ENCODE measurements at regions not wholly inside any gene's neighbourhood (a gene's known extent, or its start where the extent isn't known, plus 50 kb on each side); places are given as distances from the start of the nearest gene placed in this dataset.
"Not testable (repeated sequence)": the region's sequence is repeated elsewhere in the genome, so short reads cannot be mapped to it uniquely, and the experiment has no call there.

DNA sequence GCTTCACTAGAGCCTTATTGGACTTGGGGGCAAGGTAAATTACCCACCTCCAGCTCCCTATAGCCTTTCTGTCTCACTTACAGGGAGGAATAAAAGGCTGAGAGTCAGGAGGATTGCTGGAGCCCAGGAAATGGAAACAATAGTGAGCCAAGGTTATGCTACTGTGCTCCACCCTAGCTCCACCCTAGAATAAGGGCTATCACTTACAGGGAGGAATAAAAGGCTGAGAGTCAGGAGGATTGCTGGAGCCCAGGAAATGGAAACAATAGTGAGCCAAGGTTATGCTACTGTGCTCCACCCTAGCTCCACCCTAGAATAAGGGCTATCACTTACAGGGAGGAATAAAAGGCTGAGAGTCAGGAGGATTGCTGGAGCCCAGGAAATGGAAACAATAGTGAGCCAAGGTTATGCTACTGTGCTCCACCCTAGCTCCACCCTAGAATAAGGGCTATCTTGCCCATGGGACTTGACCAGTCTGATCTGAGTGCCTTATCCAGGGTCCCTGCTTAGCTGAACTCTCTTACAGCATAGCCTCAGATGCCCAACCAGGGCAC is 150.6 kb upstream of the UGT8 start:
- not testable (repeated sequence) for DNase-seq (ENCODE audit: low read depth)

DNA sequence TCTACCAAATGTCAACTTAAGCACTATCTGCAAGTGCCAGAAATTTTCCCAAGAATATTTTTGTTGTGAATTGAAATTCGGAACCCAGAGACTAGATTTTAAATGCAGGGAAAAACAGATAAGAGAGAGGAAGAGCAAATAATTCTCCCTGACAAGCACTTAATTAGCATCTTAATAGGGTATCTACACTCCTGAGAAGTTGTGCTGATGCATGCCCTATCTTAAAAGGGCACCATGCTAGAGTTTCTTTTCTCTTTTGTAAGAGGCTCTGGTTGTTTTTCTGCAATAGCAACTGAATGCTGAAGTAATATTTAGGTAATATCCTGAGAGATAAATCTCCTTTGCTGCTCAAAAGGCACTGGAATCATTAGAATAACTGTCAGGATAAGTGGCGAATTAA is 139.9 kb upstream of the UGT8 start:
- no peak for DNase-seq (ENCODE audit: low read depth)

DNA sequence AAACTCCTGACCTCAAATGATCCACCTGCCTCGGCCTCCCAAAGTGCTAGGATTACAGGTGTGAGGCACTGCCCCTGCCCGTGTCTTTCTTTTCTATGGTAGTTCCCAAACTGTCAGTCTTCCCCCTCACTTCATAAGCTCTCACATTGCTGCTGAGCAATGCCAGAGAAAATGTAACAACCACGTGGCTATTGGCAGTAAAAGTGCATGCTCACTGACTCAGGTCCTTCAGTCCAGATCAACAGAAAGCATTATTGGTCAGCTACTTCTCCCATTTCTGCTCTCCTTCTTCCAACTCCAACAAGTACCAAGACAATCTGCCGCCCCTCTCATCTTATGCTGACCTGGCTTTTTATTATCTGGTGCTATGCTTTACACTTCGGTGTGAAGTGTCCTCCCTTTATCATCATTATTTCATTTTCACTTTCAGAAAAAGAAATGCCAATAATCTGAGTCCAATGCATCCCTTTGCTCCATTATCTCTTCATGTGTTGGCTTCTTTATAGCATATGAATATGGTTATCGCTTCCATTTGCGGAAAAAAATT is 133.8 kb upstream of the UGT8 start:
- DNase-seq (ENCODE audit: low read depth) = no peak

DNA sequence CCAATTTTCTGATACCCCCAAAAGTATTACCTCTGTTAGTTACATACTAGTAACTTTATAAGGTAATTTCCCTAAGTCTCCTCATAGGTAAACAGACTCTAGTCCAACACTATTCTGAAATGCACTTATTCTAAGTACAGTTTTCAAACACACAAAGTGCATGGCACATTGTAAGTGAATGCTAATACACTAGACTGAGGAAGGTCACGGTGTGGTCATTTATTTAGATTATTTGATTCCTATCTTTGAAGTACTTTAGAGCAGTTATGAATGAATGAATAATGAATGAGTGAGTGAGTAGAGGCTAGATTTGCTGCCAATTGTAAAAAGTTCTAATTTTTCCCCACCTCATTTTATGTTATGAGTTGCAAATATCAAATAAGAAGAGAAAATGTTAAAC is 132.8 kb upstream of the UGT8 start:
- no peak for DNase-seq (ENCODE audit: low read depth)

DNA sequence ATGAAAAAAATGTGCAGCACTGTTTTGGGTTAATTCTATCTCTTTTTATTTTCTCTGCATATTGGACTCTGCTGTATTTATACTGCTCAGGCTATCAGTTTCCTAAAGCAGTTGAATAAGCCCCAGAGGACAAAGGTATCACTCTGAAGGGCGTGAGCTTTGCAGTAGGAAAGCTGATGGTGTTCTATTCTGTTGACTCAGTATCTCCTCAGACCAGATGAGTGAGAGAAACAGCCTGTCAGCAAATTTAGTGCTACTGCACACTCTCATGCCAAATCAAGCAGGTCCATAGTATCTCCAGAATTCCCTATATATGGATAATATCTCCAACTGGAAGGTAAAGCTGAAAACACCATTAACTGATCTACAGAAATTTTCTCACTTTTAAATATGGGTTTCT is 132.3 kb upstream of the UGT8 start:
- no peak for DNase-seq (ENCODE audit: low read depth)

DNA sequence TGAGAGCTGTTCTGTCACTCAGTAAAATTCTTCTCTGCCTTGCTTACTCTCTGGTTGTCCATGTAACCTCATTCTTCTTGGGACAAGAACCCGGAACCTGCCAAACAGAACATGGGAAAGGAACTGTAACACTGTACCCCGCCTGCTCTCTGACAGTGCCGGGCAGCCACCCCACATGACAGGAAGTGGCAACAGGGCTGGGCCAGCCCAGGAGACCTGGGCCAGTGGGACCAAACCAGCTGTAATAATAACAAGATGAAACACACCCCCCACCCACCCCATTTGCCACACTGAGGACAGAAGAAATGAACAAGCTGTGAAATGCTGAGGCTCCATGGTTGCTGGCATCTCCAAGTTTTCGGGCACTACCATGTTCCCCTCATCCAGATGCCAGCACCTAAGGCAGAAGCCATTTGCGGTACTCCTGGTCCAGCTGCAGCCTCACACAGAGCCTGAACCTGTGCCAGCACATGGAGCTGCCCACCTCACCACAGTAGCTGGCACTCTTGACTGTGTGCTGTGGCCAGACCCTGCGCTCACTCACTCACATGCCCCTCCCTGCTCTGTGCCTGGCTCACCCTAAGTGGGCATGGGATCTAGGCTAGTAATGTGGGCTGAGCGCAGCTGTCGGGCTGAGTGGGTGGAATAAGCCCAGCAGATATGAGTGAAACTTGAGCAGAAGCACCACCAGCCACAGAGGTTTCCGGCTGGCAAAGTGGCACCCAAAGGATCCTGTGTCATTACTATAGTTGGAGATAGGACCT is 126.2 kb upstream of the UGT8 start:
- DNase-seq (ENCODE audit: low read depth) = no peak

DNA sequence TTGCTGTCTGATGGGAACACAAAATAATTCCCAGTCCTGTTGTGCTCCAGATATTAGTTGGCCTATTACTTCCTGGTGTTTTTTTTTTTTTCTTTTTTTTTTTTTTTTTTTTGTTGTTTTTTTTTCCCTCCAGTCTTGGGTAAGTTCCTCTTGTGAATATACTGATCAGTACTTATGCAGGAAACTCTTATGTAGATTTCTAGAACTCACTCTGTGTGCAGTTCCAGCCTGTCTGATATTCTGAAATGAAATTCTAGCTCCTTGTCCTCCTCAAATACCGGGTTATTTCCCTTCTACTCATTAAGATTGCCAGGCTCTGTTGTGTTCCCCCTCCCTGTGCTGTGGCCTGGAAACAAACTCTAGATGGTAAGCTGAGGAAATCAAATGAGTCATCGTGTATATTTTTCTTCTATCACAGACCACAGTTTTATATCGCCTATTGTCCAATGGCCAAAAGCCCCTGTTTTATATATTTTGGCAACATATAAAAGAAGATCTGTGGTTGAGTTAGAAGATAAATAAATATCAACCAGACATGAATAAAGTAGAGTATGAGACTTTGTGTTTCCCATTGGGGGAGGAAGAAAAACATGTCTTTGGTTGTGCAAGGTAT is 124.3 kb upstream of the UGT8 start:
- DNase-seq (ENCODE audit: low read depth) = no peak

DNA sequence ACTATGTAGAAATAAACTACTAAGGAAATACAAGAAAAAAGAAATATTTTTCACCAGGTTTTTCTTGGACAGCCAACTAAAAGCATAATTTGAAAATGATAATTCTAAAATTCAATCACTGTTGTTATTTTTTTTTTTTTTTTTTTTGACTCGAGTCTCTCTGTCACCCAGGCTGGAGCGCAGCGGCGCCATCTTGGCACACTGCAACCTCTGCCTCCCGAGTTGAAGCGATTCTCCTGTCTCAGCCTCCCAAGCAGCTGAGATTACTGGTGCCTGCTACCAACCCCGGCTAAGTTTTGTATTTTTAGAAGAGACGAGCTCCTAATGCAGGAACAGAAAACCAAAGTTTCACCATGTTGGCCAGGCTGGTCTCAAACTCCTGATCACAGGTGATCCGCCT is 122.3 kb upstream of the UGT8 start:
- DNase-seq (ENCODE audit: low read depth) = no peak

DNA sequence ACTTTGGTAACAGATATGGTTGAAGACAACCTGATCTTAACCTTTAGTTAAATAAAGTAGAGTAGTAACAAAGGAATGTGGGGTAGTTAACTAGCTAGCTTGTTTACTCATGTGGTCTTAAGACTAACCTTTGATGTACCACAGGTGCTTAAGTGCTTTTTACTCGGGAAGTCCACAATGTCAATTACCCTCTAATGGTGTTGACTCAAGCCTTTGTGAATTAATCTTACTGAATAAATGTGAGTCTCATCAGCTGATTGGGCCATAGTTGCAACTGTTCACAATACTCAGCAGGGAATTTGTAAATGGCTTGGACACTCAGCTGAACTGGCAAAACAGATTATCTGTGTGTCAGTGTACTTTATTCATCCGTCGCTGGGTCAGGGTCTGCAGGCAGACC is 119.0 kb upstream of the UGT8 start:
- DNase-seq (ENCODE audit: low read depth) = no peak

DNA sequence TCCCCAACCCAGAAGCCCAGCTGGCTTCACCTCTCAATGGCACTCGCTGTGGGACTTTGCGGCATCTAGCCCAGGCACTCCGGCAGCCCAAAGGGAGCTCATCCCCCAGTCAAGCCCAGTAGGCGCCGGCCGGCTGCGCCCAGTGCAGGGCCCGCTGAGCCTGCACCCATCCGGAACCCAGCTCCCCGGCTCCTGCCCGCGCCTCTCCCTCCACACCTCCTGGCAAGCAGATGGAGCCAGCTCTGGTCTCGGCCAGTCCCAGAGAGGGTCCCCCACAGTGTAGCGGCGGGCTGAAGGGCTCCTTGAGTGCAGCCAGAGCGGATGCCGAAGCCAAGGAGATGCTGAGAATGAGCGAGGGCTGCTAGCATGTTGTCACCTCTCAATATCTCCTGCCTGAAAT is 116.8 kb upstream of the UGT8 start:
- DNase-seq (ENCODE audit: low read depth) = no peak

DNA sequence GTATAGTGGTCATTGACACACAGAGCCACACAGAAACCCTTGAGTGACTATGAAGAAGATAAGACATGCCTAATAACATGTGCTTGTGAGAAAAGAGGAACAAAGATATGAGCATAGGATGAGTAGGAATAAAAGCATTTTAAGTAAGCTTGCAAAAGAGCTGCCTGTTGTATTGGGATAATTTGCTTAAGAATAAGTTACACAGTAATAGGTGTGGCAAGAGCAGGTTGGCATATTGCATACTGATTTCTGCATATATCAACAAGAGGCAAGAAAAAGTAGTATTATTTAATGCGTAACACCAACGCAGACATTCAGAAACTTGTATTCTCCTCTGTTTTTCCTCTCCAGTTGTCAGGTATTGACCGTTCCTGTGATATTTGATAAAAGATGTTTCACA is 111.5 kb upstream of the UGT8 start:
- no peak for DNase-seq (ENCODE audit: low read depth)

DNA sequence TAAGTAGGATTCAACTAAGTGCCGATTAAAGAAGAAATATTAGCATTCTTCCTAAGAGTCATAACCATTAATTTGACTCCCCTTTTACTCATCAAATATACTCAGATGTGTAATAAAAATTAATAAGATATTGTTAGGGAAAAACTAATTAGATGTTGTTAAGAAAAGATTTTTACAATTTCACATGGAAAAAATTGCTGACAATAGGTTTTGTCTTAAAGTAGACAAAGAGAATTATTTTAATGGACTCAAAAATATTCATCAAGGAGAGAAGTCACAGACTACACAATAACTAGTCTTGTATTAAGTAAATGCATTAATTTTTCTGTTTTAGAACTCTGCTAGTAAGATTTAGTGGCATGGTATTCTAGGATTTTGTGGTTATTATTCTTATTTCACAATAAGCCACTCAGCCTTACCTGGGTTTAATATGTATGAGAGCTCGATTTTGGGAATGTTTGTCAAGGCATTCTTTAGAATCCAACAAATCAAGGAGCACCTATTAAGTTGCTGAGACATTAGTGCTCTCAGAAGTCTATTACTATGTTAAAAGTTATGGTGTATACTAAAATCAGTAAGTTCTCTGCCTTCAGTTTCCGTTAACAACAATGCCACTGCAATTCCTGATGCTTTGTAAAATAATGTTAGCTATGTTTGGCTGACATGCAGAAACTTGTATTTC is 110.2 kb upstream of the UGT8 start:
- DNase-seq (ENCODE audit: low read depth) = no peak

DNA sequence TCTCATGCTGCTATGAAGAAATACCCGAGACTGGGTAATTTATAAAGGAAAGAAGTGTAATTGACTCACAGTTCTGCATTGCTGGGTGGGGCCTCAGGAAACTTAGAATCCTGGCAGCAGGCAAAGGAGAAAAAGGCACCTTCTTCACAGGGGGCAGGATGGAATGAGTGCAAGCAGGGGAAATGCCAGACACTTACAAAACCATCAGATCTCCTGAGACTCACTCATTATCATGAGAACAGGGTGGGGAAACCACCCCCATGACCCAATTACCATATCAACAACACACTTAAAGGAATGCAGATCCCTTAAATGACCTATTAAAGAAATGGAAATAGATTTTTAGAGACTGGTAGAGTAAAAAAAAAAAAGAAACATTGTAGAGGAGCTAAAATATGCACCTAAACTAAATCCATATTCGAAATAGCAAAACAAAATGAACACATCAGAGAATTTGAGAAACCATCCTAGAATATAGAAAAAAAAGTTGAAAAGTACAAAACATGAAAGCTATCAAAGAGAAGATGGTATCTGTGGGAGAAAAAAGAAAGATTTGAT is 104.3 kb upstream of the UGT8 start:
- DNase-seq (ENCODE audit: low read depth) = no peak

DNA sequence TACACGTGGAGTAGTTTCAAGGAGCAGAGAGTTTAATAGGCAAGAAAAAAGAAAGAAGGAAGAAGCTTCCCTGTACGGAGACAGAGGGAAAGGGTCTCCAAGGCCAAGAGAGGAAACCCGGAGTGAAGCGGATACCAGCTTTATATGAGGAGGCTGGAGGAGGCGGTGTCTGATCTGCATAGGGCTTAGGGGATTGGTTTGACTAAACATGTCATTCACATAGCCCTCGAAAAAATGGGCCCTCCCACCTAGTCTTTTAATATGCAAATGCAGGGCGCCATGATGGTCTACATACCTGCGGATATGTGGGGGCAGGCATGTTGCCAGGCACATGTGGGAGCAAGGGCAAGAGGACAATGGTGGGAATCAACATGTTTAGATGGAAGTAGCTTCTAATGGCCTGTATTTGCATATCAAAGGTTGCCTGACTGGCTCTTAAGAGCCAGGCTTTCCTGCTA is 103.1 kb upstream of the UGT8 start:
- no peak for DNase-seq (ENCODE audit: low read depth)

DNA sequence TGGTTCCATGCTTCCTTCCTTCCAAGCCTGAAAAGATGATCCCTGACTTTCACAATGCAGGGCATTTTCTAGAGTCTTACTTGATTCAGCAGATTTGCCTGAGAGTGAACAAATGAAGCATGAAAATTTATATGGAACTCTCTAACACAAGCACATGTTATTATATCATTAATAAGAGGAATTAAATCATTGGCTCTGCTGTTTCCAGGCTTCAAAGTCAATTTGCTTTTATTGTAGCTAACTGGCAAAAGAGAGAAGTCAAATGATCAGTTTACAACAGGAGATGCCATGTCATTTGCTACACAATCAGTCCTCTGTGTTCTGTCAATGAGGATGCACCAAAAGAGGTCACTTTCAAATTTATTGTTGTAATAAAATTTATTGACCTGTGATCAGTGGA is 101.5 kb upstream of the UGT8 start:
- no peak for DNase-seq (ENCODE audit: low read depth)

DNA sequence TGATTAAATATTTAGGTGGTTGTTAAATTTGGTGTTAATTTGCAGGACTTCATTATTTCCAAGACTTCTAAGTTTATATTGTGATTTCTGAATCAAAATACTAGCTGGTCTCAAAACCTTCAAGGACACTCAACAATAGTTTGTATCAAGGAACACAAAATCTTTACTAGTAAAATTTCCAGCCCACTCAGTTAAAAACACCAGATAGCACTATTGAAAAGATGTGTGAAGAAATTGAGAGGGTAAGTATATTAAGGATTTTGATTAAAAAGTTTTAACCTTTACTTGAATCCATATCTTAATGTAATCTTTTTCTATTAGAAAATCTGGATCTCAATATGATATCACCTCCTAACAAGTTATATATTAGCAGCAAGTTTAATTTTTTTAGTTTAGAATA is 89.3 kb upstream of the UGT8 start:
- no peak for DNase-seq (ENCODE audit: low read depth)

DNA sequence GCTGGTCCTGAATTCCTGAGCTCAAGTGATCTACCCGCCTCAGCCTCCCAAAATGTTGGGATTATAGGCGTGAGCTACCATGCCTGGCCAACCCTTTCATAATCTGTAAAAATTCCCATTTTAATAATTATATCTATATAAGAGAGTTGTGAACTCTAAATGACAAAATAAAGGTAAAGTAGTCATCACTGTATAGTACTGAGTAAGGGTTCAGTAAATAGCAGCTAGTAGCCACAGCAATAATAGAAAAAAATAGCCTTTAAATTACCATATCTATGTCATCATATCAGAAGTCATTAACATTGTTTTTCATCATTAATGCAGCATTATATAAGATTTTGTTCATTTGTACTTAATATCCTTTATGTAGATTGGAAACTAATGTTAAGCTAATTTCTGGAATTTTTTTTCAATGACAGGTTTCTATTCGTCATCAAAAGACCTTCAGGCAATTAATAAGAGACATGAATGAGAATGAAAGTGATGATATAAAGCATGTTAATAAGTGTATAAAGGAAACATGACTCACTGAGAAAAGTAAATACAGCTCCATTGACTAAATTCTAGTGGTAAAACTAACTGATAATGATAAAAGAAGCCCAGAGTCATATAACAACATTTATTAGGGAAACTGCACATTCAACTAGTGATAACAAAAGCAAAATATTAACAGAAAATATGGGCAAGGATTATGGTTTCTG is 85.9 kb upstream of the UGT8 start:
- DNase-seq (ENCODE audit: low read depth) = no peak

DNA sequence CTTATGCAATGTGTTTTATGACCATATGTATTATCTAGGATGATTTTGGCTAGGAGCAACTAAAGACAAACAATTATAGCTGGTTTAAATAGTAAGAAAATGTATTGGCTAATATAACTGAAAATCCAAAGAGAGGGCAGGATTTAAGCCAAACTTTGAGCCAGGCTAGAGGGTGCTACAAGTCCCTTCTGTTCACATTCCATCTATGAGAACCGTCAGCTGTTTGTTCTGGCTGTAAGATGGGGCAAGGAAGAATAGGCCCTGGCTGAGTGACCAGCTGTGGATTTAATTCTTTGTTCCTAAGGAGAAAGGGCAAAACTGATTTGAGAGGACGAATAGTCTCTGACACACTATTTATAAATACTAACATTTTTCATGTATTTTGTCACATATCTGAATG is 79.2 kb upstream of the UGT8 start:
- DNase-seq (ENCODE audit: low read depth) = no peak

DNA sequence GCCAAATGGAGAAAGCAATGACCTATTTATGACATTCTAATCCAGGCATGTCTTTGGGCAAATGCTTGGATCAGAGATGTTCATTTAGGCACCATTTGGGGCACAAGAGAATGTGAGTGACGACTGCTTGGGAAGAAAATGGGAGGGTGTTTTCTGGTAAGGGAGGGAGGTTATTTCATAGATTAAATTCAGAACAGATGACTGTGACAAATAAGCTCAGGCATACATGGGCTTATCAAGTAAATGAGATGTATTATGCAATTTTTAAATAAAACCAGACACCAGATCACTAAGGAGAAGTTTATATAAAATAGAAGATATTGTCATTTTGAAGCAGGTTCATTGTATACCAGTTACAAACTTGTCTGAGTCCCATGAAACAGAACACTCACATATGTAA is 71.4 kb upstream of the UGT8 start:
- DNase-seq (ENCODE audit: low read depth) = no peak

DNA sequence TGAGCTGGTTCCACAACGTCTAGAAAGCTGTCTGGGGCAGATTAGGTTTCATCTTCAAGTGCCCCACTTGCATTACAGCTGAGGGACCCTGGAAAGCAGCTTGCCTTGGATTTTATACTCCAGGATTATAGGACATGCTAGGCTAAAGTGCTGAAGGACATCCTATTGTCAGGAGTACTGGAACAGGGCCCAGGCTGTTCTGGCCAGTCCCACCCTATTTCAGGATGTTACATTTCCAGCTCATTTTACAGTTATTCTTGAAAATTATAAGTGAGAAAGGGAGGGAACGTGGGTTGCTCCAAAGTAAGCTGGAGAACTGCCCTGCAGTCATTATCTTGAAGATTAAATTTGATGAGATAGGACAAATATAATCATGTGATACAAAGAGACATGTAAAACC is 71.0 kb upstream of the UGT8 start:
- no peak for DNase-seq (ENCODE audit: low read depth)

DNA sequence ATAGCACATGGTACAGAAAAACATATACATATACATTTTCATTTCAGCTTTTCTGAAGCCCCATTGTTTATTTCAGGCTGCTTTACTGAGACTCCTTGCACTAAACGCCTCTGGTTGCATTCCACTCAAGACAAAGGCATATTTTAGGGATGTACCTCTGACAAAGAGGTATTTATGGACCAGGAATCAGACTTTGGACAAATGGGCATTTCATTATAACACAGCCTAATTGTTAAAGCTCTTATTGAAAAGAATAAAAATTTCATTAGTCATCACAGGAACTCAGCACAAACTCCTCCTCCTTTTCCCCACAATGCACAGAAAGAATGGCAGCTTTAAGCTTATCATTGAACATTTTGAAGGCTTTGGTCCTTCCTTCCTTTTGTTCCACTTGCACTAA is 62.9 kb upstream of the UGT8 start:
- no peak for DNase-seq (ENCODE audit: low read depth)

DNA sequence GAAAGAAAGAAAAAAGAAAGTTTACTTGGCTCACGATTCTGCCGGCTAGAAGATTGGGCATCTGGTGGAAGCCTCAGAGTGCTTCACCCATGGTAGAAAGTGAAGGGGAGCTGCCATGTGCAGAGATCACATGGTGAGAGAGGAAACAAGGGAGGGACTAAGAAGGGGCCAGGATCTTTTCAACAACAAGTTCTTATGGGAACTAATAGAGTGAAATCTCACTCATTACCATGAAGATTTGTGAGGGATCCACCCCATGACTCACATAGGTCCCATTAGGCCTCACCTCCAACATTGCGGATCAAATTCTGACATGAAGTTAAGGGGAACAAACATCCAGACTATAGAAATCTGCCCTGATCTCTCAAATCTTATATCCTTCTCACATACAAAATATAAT is 61.3 kb upstream of the UGT8 start:
- DNase-seq (ENCODE audit: low read depth) = no peak

Measured in activated T-helper 1 cell treated with Interleukin-2 at 50 U/mL for 16 hours (primary cell).